HG03139 (cell line): ENCODE measurements at regions not wholly inside any gene's neighbourhood (a gene's known extent, or its start where the extent isn't known, plus 50 kb on each side); places are given as distances from the start of the nearest gene placed in this dataset.
"Not testable (repeated sequence)": the region's sequence is repeated elsewhere in the genome, so short reads cannot be mapped to it uniquely, and the experiment has no call there.

Source experiments
- ATAC-seq: cut with Tn5 transposase; IDR thresholded peaks from one replicate; pipeline ENCODE4 v1.9.1; 2021; ENCODE audit not compliant: unreplicated experiment

- no peak for ATAC-seq
Measured at GRCh38 chr10:22158426-22158825, 59.4 kb downstream of the EBLN1 start.

- ATAC-seq: no peak
Measured at GRCh38 chr10:22156750-22157149, 61.1 kb downstream of the EBLN1 start.

GRCh38 chr10:22152403-22152802 is 65.4 kb downstream of the EBLN1 start:
- no peak for ATAC-seq

- no peak for ATAC-seq
Measured at GRCh38 chr10:22150842-22151241, 67.0 kb downstream of the EBLN1 start.

GRCh38 chr10:22148961-22149360 is 68.9 kb downstream of the EBLN1 start:
- ATAC-seq: no peak

GRCh38 chr10:22145873-22146272 is 71.9 kb downstream of the EBLN1 start:
- not testable (repeated sequence) for ATAC-seq

- no peak for ATAC-seq
Measured at GRCh38 chr10:22137542-22137941, 80.3 kb downstream of the EBLN1 start.

- no peak for ATAC-seq
Measured at GRCh38 chr10:22135591-22135990, 82.2 kb downstream of the EBLN1 start.

- ATAC-seq: peak; percentile 78
Measured at GRCh38 chr10:22133749-22134624, 83.8 kb downstream of the EBLN1 start.

- not testable (repeated sequence) for ATAC-seq
Measured at GRCh38 chr10:22130824-22131223, 87.0 kb downstream of the EBLN1 start.

- not testable (repeated sequence) for ATAC-seq
Measured at GRCh38 chr10:22129612-22130011, 88.2 kb downstream of the EBLN1 start.

GRCh38 chr10:22121181-22121580 is 96.6 kb downstream of the EBLN1 start:
- ATAC-seq: not testable (repeated sequence)

GRCh38 chr10:22120072-22120471 is 97.7 kb downstream of the EBLN1 start:
- ATAC-seq: not testable (repeated sequence)

GRCh38 chr10:22119575-22119974 is 98.2 kb downstream of the EBLN1 start:
- not testable (repeated sequence) for ATAC-seq

- ATAC-seq: no peak
Measured at GRCh38 chr10:22111705-22112104, 106.1 kb downstream of the EBLN1 start.

- ATAC-seq: no peak
Measured at GRCh38 chr10:22111260-22111659, 106.6 kb downstream of the EBLN1 start.

- no peak for ATAC-seq
Measured at GRCh38 chr10:22110761-22111160, 107.1 kb downstream of the EBLN1 start.

- ATAC-seq: no peak
Measured at GRCh38 chr10:22105270-22105669, 101.7 kb upstream of the DNAJC1 start.

GRCh38 chr10:22103701-22104470 is 100.4 kb upstream of the DNAJC1 start:
- no peak for ATAC-seq

- ATAC-seq: no peak
Measured at GRCh38 chr10:22097696-22098095, 94.2 kb upstream of the DNAJC1 start.

GRCh38 chr10:22091260-22091659 is 87.7 kb upstream of the DNAJC1 start:
- not testable (repeated sequence) for ATAC-seq

GRCh38 chr10:22087402-22087738 is 83.8 kb upstream of the DNAJC1 start:
- no peak for ATAC-seq
